NCI-H2029 treated with DMSO at 0.1 percent for 48 hours (cell line): ENCODE measurements at regions not wholly inside any gene's neighbourhood (a gene's known extent, or its start where the extent isn't known, plus 50 kb on each side); places are given as distances from the start of the nearest gene placed in this dataset.
"Not testable (repeated sequence)": the region's sequence is repeated elsewhere in the genome, so short reads cannot be mapped to it uniquely, and the experiment has no call there.

Experiments
- DNase-seq: peaks from one replicate; lab custom pipeline; 2025; lab: John Stamatoyannopoulos, UW

DNA sequence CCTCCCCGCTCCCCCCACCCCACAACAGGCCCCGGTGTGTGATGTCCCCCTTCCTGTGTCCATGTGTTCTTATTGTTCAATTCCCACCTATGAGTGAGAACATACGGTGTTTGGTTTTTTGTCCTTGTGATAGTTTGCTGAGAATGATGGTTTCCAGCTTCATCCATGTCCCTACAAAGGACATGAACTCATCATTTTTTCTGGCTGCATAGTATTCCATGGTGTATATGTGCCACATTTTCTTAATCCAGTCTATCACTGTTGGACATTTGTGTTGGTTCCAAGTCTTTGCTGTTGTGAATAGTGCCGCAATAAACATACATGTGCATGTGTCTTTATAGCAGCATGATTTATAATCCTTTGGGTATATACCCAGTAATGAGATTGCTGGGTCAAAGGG, 104.3 kb downstream of the MTPN start:
- DNase-seq: not testable (repeated sequence)

DNA sequence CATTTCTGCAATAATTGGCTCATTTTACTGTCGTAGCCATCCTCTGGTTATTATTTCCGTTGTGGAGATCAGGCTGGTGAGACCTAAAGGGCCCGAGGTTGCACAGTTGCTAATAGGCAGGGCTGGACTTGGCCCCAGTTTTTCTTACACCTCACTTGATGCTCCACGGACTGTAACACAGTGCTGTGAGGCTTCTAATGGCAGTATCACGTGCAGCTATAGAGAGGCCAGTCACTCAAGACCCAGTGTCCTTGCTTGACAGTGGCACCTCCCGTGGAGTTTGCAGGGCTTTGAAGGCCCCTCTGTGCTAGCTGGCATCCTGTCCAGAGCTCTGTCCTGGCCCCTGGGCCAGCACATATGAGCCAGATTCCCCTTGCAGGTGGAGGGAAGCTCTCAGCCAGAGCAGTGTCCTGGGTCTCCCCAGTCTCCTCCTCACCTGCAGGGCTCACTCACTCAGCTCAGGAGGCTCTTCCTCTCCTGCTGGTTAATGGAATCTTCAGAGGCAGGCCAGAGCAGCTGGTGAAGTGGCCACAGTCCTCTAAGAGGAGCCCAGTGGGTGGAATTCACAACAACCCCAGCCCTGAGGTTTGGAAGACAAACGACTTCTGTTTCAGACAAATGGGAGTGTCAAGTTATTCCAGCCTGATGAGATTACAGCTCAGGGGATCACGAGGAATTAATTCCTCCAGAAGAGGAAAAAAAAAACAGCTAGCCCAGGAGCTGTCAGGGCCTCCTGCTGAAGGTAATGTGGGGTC, 114.2 kb upstream of the FAM180A start:
- DNase-seq: no peak

DNA sequence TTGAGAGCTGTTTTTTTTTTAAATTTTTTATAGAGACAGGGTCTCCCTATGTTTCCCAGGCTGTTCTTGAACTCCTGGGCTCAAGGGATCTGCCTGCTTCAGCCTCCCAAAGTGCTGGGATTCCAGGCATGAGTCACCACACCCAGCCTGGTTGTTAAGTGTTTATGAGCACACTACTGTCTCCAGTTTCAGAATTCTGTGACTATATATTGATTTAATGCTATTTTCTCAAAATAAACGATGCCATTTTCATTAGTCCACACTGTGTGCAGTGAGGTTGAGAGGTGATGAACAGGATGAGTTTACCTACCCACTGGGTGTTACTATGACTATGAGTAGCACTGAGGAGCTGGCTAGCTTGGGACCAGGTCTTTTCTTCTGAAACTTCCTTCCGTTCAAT, 110.9 kb upstream of the FAM180A start:
- no peak for DNase-seq

DNA sequence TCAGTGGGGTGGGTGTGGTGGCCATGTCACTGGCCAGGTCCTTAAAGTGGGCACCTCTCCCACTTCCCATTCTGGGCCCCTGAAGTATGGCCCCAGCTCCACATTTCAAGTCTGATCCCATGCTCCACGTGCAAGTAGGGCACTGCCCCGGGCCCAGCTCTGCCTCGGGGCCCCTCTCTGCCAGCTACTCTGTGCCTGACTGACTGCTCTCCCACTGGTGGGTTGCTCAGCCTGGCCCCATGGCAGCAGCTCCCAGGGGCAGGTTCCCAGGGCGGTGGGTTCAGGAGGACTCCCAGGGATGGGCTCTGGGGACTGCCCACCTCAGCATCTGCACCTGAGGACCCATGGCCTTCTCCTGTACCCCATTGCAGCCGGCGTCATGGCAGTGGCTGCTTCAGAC, 110.2 kb upstream of the FAM180A start:
- no peak for DNase-seq

DNA sequence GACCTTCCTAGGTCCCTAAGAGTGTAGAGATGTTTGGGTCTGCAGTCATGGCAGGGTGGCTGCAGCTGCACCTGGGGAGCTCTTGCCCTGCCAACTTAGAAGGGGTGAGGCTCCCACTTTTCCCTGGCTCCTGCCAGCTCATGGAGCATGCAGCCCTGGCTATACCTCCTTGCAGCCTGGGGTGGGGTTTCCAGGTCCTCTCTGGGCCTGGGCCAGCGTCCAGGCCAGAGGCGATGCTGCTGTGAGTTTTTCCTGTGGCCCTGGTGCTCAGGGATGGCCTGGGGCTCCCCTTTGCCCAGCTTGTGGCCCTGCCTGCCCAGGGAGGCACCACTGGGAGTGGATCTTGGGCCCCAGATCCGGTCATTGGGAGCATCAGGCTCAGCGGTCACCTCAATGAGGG, 109.8 kb upstream of the FAM180A start:
- DNase-seq: no peak

DNA sequence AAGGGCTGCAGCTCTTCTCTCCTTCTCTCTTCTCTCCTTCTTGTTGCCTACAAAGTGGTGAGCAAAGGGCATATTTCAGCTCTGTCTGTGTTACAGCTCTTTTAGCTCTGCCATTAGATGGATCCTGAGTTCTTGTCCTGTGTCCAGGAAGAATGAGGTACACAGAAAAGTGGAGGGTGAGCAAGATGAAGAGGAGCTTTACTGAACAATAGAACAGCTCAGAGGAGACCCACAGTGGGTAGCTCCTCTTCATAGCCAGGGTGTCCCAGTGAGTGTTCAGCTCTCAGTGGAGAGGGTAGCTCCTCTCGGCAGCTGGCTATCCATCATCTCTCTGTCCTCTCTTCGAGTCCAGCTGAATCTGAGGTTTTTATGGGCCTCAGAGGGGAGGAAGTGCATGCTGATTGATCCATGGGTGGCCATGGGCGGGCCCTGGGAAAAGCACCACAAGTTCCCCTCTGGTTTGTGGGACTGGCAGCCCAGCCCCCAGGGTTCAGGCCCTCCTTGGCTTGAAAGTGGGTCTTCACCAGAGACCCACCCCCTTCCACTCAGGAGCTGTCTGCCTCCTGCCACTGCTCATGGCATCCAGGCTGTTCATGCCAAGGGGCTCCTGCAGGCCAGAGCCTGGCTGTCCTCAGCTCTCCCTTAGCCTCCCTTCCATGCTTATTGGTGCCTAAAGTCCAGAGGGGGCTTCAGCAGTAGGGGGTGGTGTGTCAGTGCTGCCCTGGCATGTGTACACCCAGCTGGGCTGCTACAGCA, 109.1 kb upstream of the FAM180A start:
- no peak for DNase-seq

DNA sequence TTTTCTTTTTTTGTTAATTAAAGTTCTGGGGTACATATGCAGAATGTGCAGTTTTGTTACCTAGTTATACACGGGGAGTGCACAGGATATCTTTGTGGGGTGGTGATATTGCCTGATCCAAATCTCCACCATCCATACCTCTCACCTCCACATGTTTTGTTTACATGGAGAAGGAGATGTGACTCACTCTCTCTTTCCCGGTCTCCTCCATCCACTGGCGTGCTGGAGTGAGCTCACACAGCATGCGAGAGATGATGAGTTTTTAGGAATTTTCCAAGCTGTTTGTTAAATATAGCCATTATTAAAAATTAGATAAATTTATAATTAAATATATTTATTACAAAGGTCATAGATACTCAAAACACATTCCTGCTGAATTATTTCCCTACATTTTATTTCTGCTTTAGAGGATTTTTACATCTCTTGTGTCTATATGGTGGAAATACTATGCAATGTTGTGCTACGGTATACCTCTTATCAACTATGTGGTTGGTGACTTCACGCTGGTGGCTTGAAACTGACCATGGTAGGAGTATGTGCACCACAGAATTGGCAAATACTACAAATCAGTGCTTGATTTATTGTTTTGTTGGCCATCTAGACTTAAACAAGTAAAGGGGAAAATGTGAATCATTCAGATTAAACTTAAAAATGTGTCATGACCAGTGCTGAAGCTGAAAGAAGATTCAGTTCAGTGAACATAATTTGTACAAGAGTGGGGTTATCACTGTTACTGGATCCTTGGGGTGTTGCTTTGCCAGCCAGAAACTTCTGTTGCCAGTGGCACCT, 107.9 kb upstream of the FAM180A start:
- no peak for DNase-seq

DNA sequence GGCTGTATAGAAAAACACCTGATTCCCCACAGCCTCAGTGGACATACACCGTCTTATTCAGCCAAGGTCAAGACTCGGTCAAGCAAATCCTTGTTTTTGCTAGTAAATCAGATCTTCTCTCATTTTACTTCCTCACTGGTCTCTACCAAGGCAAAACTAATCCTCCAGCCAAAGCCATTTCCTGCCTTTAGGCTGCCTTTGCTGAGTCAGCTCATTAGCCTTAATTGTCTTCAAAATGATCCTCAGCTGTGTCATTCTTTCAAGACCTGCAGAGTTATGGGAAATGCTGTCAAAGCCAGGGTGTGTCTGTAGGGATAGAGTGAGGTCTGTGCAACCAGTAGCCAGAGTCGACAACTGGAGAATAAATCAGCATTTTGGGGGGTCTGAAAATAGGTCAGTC, 107.2 kb upstream of the FAM180A start:
- DNase-seq: no peak

DNA sequence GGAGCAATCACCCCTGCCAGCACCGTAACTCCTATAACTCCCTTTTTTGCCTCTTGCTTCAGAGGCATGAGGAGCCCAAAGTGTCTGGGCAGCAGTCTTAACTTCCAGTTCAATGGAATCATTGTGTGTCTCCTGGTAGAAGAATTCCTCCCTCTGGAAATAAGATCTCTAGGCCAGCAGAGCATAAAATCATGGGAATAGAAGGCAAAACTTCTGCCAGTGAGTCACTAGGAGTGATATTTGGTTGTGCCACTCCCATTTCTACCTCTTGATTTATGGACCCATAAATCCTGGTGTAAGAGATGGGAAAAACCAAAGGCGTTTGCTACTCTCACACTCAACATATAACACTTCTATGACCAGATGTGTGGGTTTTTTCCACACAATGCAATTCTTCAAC, 104.9 kb upstream of the FAM180A start:
- no peak for DNase-seq

DNA sequence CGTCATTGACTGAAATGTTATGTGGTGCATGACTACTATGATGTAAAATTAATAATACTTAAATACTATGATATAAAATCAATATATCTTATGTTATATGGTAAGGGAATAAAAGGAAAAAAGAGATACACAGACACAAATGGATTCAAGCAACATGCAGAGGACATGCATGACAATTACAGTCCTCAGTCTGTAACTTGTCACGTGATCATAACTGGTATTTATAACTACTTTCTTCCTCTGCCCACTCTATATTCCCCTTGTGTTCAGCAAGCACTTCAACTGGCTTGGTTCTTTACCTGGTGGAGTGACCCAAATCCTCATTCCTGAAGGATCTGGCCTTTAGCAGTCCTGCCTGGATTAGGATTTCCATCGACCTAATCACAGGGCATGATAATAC, 104.4 kb upstream of the FAM180A start:
- DNase-seq: no peak

DNA sequence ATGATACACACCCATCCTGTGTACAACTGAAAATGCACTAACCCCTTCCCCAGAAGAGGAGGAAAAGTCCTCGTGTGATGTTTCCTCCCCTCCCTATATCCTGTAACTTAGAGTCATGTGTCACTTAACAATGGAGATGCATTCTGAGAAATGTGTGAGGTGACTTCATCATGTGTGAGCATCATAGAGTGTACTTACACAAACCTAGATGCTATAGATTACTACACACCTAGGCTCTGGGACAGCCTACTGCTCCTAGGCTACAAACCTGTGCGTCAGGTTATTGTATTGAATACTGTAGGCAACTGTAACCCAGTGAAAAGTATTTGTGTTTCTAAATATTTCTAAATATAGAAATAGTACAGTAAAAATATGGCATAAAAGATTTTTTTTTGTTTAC, 98.6 kb upstream of the FAM180A start:
- no peak for DNase-seq

DNA sequence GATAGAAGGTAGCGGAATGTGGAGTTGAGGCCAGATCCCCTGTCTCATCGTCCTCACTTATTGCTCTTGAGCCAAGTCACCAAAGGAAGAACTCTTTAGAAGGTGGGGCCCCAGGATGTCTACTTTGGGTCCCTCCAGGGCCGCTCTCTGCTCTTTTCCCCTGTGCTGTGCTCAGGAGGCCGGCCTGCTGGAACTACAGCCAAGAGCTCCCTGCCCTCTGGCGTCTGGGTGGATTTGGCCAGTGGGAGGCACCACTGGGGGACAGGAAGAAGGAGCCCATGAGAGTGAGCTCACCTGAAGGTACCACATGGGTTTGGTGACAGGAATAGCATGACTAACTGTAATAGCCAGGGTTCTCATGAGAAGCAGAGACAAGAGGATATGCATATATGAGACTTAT, 97.7 kb upstream of the FAM180A start:
- no peak for DNase-seq

DNA sequence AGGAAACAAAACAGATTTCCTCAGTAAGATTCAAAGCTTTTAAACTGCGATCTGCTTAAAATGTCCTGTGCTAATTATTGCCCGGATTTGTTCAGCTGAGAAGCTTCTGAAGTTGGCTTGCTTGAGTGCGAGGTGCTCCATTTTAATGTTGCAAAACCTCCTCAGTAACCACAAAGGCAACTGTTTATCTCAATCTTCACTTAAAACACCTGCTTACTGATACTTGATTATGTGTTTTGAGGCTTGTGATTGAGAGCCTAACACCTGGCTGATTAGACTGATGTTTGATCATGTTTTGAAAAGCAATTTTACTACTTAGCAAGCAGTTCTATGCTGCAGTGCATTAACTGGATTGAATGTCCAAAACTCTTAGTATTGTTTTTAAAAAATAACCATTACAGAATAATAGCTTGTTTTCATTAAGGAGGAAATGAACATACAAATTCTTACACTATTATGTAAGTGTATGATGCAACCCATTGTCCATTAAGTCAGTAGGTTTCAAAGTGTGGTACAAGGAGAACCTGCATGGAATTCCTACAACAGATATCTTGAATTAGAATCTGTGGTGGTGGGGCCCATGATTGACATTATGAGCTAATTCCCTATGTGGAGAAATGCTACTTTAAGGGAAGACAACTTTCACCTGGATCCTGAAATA, 96.9 kb upstream of the FAM180A start:
- no peak for DNase-seq

DNA sequence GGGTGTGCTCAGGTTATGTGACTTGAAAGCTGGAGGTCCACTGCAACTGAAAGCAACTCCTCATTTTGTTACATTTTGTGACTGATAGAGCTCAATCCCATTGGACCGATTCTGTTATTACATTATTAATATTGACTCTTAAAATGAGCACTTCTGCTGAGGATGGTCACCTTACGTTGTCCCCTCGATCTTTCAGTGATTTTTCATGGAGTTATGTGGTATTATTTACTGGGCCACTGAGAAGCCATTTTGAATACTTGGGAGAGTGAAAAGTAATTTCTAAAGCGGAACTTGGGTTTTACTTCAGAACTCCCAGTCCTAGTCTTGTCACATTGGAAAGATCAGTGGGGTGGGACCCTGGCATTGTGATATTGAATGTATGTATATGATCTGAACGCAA, 96.3 kb upstream of the FAM180A start:
- no peak for DNase-seq

DNA sequence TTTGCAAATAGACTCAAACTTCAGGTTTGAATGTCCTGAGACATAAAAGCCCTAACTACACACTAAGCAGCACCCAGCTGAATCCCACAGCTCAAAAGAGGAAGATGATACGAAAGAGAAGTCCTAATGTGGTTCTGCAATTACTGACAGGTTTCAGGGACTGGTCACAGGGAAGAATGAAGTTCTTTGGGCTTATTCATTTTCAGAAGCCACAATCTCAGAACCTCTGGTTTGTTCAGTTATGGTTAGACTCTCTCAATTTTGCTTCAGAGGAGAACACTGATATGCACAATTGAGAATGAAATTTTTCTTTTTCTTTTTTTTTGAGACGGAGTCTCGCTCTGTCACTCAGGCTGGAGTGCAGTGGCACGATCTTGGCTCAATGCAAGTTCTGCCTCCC, 94.6 kb upstream of the FAM180A start:
- no peak for DNase-seq

DNA sequence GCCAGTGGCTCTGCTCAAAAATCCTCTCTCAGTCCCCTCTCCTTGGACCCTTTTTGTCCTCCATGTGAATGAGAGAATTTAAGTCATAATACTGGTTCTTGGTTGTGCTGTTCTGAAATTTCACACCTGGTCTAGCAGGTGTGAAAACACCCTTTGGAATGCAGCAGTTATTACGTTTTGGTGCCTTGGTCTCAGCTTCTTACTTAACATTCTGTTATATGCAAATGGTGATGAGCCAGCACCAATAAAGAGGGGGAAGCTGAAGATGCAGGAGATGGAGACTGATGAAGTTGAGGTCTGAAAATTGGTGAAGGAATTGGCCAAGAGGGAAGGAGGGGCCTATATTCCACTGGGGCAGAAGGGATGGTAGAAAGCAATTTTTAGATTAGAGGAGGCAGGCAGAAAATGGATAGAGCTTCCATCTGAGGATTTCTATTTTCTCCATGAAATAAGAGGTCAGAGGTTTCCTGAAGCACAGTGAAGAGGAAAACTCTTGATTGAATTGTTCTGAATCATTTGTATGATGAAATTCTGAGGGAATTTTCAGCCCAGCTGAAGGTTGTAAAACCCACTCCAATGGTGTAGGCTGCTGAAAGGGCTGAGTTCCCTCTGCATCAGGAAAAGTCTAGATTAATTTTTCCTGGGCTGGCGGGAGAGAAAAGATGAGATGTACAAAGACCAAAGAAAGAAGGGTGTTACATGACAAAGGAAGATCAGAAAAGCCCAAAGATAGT, 94.0 kb upstream of the FAM180A start:
- no peak for DNase-seq

DNA sequence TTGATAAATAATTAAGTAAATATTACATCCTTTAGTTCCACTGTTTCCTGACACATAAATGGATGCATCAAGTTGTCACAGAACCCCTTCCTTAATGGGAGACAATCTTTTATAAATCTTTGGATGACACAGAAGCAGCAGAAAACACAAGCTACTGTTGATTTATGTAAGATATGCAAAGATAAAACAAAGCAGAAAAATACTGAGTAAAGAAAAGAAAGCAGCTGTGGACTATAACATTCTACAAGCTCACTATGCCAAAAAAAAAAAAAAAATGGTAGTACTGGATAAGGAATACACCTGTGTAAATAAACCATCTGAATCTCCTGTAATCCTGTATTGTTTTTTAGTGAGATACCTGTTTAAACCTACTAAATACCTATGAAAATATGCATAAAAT, 92.0 kb upstream of the FAM180A start:
- DNase-seq: no peak

DNA sequence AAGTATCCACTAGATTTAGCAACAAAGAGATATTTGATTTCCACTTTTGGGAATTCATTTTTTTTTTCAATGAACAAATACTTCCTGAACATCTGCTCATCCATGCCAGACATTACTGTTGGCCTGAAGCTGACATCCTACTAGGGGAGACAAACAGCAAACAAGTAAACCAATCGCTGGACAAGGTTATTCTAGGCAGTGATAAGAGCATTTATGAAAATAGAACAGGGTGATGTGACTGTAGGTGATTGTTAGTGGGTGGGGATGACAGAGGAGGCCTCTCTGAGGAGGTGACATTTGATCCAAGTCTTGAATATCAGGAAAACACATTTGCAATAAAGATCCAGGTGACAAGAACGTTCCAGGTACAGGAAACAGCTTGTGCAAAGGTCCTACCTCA, 89.1 kb upstream of the FAM180A start:
- DNase-seq: no peak

DNA sequence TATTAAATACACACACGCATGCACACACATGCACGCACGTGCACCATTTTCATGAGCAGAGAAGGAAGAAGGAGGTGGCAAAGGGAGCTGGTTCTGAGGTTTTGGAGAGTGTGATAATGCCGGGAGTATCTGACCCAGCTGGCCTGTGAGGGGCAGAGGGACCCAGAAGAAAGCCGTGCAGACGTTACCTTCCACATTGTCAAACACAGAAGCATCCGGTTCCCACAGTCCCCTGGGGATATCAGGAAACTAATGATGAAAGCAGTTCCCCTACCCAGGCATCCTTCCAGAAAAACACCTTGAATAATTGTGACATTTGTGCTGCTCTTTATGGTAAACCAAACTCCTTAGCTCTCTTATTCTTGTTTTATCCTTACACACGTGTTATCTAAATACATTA, 85.7 kb upstream of the FAM180A start:
- no peak for DNase-seq

DNA sequence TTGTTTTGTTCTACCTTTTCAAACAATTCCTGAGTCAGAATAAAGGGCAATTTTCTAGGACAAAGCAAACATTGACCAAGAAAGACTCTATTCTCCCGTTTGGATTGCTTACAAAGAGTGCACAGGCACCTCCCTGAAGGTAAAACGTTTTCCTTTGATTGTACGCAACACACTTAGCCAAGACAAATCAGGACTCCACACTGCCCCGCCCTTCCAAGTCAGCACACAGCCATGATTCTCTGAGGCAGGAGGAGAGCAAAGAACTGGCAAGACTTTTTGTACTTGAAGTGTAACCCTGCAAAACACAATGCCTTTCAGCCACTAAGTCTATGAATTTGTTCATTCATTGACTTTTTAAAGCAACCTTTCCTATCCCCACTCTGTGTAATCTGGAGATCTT, 85.0 kb upstream of the FAM180A start:
- no peak for DNase-seq

DNA sequence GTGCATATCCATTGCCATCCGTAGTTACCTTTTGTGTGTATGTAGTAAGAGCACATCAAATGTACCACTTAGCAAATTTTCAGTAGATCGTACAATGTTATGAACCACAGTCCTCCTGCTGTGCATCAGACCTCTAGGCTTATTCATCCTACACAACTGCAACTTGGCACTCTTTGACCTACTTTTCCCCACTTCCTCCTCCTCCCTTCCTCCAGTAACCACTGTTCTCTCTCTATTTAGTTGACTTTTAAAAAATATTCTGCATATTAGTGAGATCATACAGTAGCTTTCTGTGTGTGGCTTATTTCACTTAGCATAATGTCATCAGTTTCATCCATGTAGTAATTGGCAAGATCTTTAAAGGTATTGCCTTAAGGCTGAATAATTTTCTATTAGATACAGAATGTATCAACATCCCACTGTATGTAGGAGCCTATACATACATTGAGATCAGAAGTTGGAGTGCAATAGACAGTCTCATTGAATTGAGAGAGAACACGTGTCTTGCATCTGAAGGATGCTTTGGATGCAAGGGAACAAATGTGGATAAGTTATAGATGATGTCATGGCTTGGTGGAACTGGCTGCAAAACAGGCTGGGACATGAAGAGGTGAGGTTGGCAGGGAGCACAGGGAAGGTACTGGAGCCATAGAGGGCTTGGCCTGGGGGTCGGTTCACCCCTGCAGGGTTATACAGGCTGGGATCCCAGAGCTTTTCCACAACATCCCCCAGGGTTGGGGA, 83.0 kb upstream of the FAM180A start:
- no peak for DNase-seq
